Calu3 (cell line): ENCODE measurements at regions not wholly inside any gene's neighbourhood (a gene's known extent, or its start where the extent isn't known, plus 50 kb on each side); places are given as distances from the start of the nearest gene placed in this dataset.

Experiments used
- BruUV-seq: library from RNA; stranded (reverse); fragments of 400-500 nt; replicated peaks from 2 replicates; lab custom pipeline; 2021; lab: Mats Ljungman, UMichigan
- CTCF ChIA-PET: fragments of 300-600 bp; sonication (Branson Sonifier 250); formaldehyde crosslinking; loops from one replicate; lab custom pipeline; 2022; ENCODE audit warnings: antibody characterized with exemption; lab: Charles Lee
- DNase-seq: peaks from one replicate; pipeline ENCODE4 v3.0.0; 2022
- H3K27ac Mint-ChIP-seq: one replicate; pipeline ENCODE4 v1.8.0; 2022; ENCODE audit warnings: mixed read lengths; ENCODE audit not compliant: unreplicated experiment
- H3K27me3 Mint-ChIP-seq: one replicate; pipeline ENCODE4 v1.8.0; 2022; ENCODE audit warnings: mixed read lengths; ENCODE audit not compliant: unreplicated experiment
- H3K36me3 Mint-ChIP-seq: one replicate; pipeline ENCODE4 v1.8.0; 2022; ENCODE audit warnings: mild to moderate bottlenecking, moderate library complexity, mixed read lengths; ENCODE audit not compliant: insufficient read depth, unreplicated experiment
- H3K4me1 Mint-ChIP-seq: one replicate; pipeline ENCODE4 v1.8.0; 2022; ENCODE audit warnings: mild to moderate bottlenecking, low read depth, mixed read lengths; ENCODE audit not compliant: unreplicated experiment
- H3K4me3 Mint-ChIP-seq: one replicate; pipeline ENCODE4 v1.8.0; 2022; ENCODE audit warnings: mild to moderate bottlenecking, low read depth, moderate library complexity, mixed read lengths; ENCODE audit not compliant: unreplicated experiment
- H3K9me3 Mint-ChIP-seq: one replicate; pipeline ENCODE4 v1.8.0; 2022; ENCODE audit warnings: low read depth, mixed read lengths; ENCODE audit not compliant: unreplicated experiment
- intact Hi-C: fragments of 100-400 bp; cut with micrococcal nuclease; formaldehyde crosslinking; loops from one replicate; pipeline ENCODE4 v1.10.0; 2022; ENCODE audit not compliant: unreplicated experiment
- TF ChIP-seq, protein P1 (sequence below): fragments of 200-600 bp; IDR thresholded peaks from one replicate; pipeline ENCODE4 v1.8.0; 2022; ENCODE audit warnings: antibody characterized with exemption; ENCODE audit not compliant: unreplicated experiment

DNA sequence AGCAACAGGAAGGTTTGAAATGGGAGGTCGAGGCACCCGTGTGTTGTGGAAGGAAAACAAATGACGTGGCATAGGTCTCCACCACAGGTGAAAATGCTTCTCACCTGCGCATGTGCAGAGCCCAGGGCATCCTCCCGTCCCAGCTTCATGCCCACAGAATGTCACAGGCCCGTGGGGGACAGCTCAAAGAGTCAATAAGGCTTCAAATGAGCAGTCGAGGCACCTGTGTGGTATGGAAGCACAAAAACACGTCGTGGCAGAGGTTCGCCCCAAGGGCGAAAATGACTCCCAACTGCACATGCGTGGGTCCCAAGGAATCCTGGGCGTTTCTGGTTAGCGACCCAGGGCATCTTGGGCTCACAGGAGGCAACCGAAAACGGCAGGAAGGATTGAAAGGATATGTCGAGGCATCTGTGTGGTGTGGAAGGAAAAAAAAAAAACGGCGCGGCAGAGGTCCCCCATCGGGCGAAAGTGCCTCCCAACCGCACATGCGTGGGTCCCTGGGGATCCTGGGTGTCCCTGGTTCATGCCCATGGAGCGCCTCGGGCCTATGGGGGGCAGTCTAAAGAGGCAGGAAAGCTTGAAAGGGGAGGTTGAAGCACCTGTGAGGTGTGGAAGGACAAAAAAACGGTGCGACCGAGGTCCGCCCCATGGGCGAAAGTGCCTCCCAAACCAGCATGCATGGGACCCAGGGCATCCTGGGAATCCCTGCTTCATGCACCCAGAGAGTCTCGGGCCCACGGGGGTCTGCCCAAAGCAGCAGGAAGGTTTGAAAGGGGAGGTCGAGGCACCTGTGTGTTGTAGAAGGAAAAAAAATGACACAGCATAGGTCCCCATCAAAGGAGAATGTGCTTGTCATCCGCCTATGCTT is 578.5 kb downstream of the ALG10 start:
- TF ChIP-seq, protein P1, sequence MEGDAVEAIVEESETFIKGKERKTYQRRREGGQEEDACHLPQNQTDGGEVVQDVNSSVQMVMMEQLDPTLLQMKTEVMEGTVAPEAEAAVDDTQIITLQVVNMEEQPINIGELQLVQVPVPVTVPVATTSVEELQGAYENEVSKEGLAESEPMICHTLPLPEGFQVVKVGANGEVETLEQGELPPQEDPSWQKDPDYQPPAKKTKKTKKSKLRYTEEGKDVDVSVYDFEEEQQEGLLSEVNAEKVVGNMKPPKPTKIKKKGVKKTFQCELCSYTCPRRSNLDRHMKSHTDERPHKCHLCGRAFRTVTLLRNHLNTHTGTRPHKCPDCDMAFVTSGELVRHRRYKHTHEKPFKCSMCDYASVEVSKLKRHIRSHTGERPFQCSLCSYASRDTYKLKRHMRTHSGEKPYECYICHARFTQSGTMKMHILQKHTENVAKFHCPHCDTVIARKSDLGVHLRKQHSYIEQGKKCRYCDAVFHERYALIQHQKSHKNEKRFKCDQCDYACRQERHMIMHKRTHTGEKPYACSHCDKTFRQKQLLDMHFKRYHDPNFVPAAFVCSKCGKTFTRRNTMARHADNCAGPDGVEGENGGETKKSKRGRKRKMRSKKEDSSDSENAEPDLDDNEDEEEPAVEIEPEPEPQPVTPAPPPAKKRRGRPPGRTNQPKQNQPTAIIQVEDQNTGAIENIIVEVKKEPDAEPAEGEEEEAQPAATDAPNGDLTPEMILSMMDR = no peak
- no TSS peak for BruUV-seq
- CTCF ChIA-PET = no interaction called here
- H3K27me3 Mint-ChIP-seq = no peaks in the 10 kb centered on the region
- peaks cover 25% of the 10 kb centered on the region for H3K9me3 Mint-ChIP-seq
- no peaks in the 10 kb centered on the region for H3K4me1 Mint-ChIP-seq
- H3K36me3 Mint-ChIP-seq = no peaks in the 10 kb centered on the region
- DNase-seq = no peak
- intact Hi-C loops = no loop called here
- H3K4me3 Mint-ChIP-seq = no peak overlapping the region
- H3K27ac Mint-ChIP-seq = no peak overlapping the region

DNA sequence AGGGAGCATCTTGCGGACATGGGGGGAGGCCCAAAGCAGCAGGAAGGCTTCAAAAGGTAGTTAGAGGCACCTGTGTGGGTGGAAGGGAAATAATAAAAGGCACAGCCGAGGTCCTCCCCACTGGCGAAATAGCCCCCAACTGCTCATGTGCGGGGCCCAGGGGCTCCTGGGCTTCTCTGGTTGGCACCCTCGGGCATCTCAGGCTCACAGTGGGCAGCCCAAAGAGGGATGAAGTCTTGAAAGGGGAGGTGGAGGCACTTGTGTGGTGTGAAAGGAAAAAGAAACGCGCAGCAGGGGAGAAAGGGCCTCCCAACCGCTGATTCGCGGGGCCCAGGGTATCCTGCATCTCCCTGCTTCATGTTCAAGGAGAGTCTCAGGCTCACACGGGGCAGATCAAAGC is 579.4 kb downstream of the ALG10 start:
- no TSS peak for BruUV-seq
- Mint-ChIP-seq H3K27me3 (no peaks in the 10 kb centered on the region), H3K4me3 (no peak overlapping the region), H3K4me1 (no peaks in the 10 kb centered on the region), H3K27ac (no peak overlapping the region), H3K36me3 (no peaks in the 10 kb centered on the region), H3K9me3 (peaks cover 22% of the 10 kb centered on the region)
- CTCF ChIA-PET = no interaction called here
- intact Hi-C loops = no loop called here
- TF ChIP-seq, protein P1 = no peak
- DNase-seq = no peak

DNA sequence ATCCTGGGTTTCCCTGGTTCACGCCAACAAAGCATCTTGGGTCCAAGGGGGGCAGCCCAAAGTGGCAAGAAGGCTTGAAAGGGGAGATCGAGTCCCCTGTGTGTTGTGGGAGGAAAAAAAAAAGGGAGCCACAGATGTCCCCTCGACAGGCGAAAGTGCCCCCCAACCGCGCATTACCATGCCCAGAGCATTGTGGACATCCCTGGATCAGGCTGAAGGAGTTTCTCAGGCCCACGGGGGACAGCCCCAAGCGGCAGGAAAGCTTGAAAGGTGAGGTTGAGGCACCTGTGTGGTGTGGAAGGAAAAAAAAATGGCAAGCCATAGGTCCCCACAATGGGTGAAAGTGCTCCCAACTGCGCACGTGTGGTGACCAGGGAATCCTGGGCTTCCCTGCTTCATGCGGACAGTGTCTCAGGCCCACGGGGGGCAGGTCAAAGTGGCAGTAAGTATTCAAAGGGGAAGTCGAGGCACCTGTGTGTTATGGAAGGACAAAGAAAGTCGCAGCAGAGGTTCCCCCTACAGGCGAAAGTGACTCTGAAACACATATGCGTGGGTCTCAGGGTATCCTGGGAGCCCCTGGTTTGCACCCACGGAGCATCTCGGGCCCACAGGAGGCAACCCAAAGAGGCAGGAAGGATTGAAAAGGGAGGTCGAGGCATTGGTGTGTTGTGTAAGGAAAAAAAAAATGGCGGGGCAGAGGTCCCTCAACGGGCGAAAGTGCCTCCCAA is 580.1 kb downstream of the ALG10 start:
- peaks cover 18% of the 10 kb centered on the region for H3K9me3 Mint-ChIP-seq
- TF ChIP-seq, protein P1 = no peak
- H3K4me3 Mint-ChIP-seq = no peak overlapping the region
- H3K36me3 Mint-ChIP-seq = no peaks in the 10 kb centered on the region
- H3K27me3 Mint-ChIP-seq = no peaks in the 10 kb centered on the region
- DNase-seq = no peak
- CTCF ChIA-PET = no interaction called here
- no peak overlapping the region for H3K27ac Mint-ChIP-seq
- no peaks in the 10 kb centered on the region for H3K4me1 Mint-ChIP-seq
- intact Hi-C loops = no loop called here
- BruUV-seq = no TSS peak

DNA sequence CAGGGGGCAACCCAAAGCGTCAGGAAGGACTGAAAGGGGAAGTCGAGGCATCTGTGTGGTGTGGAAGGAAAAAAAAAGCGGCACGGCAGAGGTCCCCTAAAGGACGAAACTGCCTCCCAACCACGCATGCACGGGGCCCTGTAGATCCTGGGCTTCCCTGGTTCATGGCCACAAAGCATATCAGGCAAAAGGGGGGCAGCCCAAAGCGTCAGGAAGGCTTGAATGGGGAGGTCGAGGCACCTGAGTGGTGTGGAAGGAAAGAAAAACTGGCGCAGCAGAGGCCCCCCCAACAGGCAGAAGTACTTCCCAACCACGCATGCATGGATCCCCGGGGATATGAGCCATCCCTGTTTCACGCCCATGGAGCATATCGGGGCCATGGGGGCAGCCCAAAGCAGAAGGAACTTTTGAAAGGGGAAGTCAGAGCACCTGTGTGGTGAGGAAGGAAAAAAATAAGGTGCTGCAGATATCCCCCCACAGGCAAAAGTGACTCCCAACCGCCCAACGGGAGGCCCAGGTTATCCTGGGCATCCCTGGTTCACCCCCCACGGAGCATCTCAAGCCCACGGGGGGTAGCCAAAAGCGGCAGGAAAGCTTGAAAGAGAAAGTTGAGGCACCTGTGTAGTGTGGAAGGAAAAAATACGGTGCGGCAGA is 581.2 kb downstream of the ALG10 start:
- H3K4me1 Mint-ChIP-seq = no peaks in the 10 kb centered on the region
- H3K36me3 Mint-ChIP-seq = no peaks in the 10 kb centered on the region
- TF ChIP-seq, protein P1 = no peak
- CTCF ChIA-PET = no interaction called here
- intact Hi-C loops = no loop called here
- no peak overlapping the region for H3K4me3 Mint-ChIP-seq
- BruUV-seq = no TSS peak
- H3K9me3 Mint-ChIP-seq = peaks cover 18% of the 10 kb centered on the region
- no peak overlapping the region for H3K27ac Mint-ChIP-seq
- H3K27me3 Mint-ChIP-seq = no peaks in the 10 kb centered on the region
- no peak for DNase-seq
